C4-2B (cell line): ENCODE measurements at regions not wholly inside any gene's neighbourhood (a gene's known extent, or its start where the extent isn't known, plus 50 kb on each side); places are given as distances from the start of the nearest gene placed in this dataset.

Source experiments
- ZFX ChIP-seq: fragments of 450-650 bp; IDR thresholded peaks from 2 replicates; pipeline ENCODE4 v1.6.1; 2017
- TF ChIP-seq, protein P1 (sequence below): fragments of 450-650 bp; conservative IDR thresholded peaks from 2 replicates; pipeline ENCODE4 v1.5.1; 2017; ENCODE audit warnings: mild to moderate bottlenecking

DNA sequence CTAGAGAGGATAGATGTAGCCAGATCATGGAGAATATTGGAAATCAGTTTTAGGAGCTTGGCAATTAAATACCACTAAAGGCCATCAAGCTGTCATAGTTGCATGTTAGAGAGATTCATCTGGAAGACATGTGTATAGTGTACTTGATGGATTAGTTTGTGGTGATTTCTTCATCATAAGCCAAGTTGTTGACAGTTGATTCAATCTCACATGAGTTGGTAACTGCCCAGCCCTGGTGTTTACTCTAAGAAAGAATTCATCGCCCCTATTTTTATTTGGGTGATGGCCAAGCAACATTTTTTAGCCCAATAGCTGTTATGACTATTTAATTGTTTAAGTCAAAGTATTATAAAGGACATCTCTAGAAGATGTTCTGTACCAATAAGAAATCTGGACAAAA lies 737.6 kb downstream of the PLA2G4A start:
- TF ChIP-seq, protein P1, sequence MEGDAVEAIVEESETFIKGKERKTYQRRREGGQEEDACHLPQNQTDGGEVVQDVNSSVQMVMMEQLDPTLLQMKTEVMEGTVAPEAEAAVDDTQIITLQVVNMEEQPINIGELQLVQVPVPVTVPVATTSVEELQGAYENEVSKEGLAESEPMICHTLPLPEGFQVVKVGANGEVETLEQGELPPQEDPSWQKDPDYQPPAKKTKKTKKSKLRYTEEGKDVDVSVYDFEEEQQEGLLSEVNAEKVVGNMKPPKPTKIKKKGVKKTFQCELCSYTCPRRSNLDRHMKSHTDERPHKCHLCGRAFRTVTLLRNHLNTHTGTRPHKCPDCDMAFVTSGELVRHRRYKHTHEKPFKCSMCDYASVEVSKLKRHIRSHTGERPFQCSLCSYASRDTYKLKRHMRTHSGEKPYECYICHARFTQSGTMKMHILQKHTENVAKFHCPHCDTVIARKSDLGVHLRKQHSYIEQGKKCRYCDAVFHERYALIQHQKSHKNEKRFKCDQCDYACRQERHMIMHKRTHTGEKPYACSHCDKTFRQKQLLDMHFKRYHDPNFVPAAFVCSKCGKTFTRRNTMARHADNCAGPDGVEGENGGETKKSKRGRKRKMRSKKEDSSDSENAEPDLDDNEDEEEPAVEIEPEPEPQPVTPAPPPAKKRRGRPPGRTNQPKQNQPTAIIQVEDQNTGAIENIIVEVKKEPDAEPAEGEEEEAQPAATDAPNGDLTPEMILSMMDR = no peak
- no peak for TF ChIP-seq ZFX
